A549 (cell line): ENCODE measurements at regions not wholly inside any gene's neighbourhood (a gene's known extent, or its start where the extent isn't known, plus 50 kb on each side); places are given as distances from the start of the nearest gene placed in this dataset.

ENCODE experiments used
- ATAC-seq, 2 experiments: fragments of 200-7000 bp in 1 of 2; fragments of >200 bp in 1 of 2; cut with Nextera tagmentation in 1 of 2; cut with Tn5 transposase in 1 of 2; 3 replicates each; pipeline versions ENCODE4 v1.8.0 to v1.9.1; 2018 to 2020; ENCODE audit warnings: mild to moderate bottlenecking in 1 of 2, moderate library complexity in 1 of 2
- CTCF ChIA-PET: fragments of 300-600 bp; sonication (Branson Sonifier 250); formaldehyde crosslinking; extraction: SDS; loops from one replicate; lab custom pipeline; 2021; ENCODE audit warnings: antibody characterized with exemption, inconsistent platforms; lab: Yijun Ruan, JAX
- POLR2A ChIA-PET: fragments of 350-600 bp; formaldehyde crosslinking; extraction: SDS; loops from one replicate; lab custom pipeline; 2021; ENCODE audit warnings: antibody characterized with exemption, inconsistent platforms; lab: Yijun Ruan, JAX
- DNase-seq, 2 experiments: peaks; one replicate each; pipeline versions ENCODE4 v3.0.0 to v3.0.0-alpha.2; 2011 to 2016; ENCODE audit warnings: low read depth in 1 of 2, low spot score in 1 of 2
- FAIRE-seq: peaks from 2 replicates; lab custom pipeline; 2011; peaks lifted over from hg19 to GRCh38; lab: Jason Lieb, UNC
- H3K27ac ChIP-seq, 2 experiments: fragments of >200 bp; sonication (Bioruptor Twin); formaldehyde crosslinking; 3 replicates each; pipeline ENCODE4 v1.5.1; 2016 to 2017
- H3K4me1 ChIP-seq: fragments of >200 bp; sonication (Bioruptor Twin); formaldehyde crosslinking; 3 replicates; pipeline ENCODE4 v1.6.1; 2016
- H3K4me2 ChIP-seq: fragments of >200 bp; sonication (Bioruptor Twin); formaldehyde crosslinking; 3 replicates; pipeline ENCODE4 v1.6.1; 2016
- H3K4me3 ChIP-seq: fragments of >200 bp; sonication (Bioruptor Twin); formaldehyde crosslinking; 3 replicates; pipeline ENCODE4 v1.5.1; 2016
- H3K9me3 ChIP-seq: fragments of >200 bp; sonication (Bioruptor Twin); formaldehyde crosslinking; 3 replicates; pipeline ENCODE4 v1.6.1; 2016
- ATOH8 ChIP-seq: fragments of 250-450 bp; sonication (Bioruptor Pico); IDR thresholded peaks from 2 replicates; pipeline ENCODE4 v1.5.0; 2020; ENCODE audit warnings: low read depth, mild to moderate bottlenecking, moderate library complexity
- BHLHE40 ChIP-seq: IDR thresholded peaks from 2 replicates; pipeline ENCODE4 v1.6.1; 2012; ENCODE audit warnings: low read depth, low read length, inconsistent platforms
- CHD2 ChIP-seq: fragments of 150-350 bp; IDR thresholded peaks from 2 replicates; pipeline ENCODE4 v1.6.1; 2014; ENCODE audit warnings: low read length; ENCODE audit not compliant: partially characterized antibody
- E2F6 ChIP-seq: IDR thresholded peaks from 2 replicates; pipeline ENCODE4 v1.6.1; 2012; ENCODE audit warnings: low read depth, borderline replicate concordance
- ELK1 ChIP-seq: fragments of 150-350 bp; IDR thresholded peaks from 2 replicates; pipeline ENCODE4 v1.6.1; 2014; ENCODE audit warnings: low read depth, mild to moderate bottlenecking, low read length
- FOSB ChIP-seq: fragments of 250-450 bp; sonication (Bioruptor Pico); IDR thresholded peaks from 2 replicates; pipeline ENCODE4 v1.5.0; 2020; ENCODE audit warnings: mild to moderate bottlenecking, moderate library complexity
- FOXS1 ChIP-seq: fragments of 250-450 bp; sonication (Bioruptor Pico); IDR thresholded peaks from 2 replicates; pipeline ENCODE4 v1.5.0; 2020; ENCODE audit warnings: mild to moderate bottlenecking, moderate library complexity
- GATA3 ChIP-seq: IDR thresholded peaks from 2 replicates; pipeline ENCODE4 v1.6.1; 2012; ENCODE audit warnings: borderline replicate concordance
- HOXA7 ChIP-seq: fragments of 250-450 bp; sonication (Bioruptor Pico); IDR thresholded peaks from 2 replicates; pipeline ENCODE4 v1.5.0; 2020; ENCODE audit warnings: mild to moderate bottlenecking, moderate library complexity
- HOXB13 ChIP-seq: fragments of 250-450 bp; sonication (Bioruptor Pico); IDR thresholded peaks from 2 replicates; pipeline ENCODE4 v1.5.0; 2020; ENCODE audit warnings: low read depth, mild to moderate bottlenecking, moderate library complexity
- HOXB5 ChIP-seq: fragments of 250-450 bp; sonication (Bioruptor Pico); IDR thresholded peaks from 2 replicates; pipeline ENCODE4 v1.5.0; 2020; ENCODE audit warnings: mild to moderate bottlenecking, moderate library complexity
- JUNB ChIP-seq: fragments of >200 bp; sonication (Bioruptor Twin); formaldehyde crosslinking; IDR thresholded peaks from 2 replicates; pipeline ENCODE4 v1.6.1; 2016
- MAZ ChIP-seq: fragments of 150-350 bp; IDR thresholded peaks from 2 replicates; pipeline ENCODE4 v1.6.1; 2014; ENCODE audit warnings: antibody characterized with exemption, low read depth, low read length, borderline replicate concordance
- MYC ChIP-seq: IDR thresholded peaks from 2 replicates; pipeline ENCODE4 v1.6.1; 2012; ENCODE audit warnings: mild to moderate bottlenecking, inconsistent platforms, low read length, improper control_type of control experiment, borderline replicate concordance
- NR3C1 ChIP-seq: fragments of >200 bp; sonication (Bioruptor Twin); formaldehyde crosslinking; IDR thresholded peaks from 3 replicates; pipeline ENCODE4 v1.6.1; 2017
- PHF8 ChIP-seq: fragments of 200-600 bp; sonication (generic); IDR thresholded peaks from 2 replicates; pipeline ENCODE4 v1.6.1; 2016; ENCODE audit warnings: low read depth, mild to moderate bottlenecking, antibody characterized with exemption, moderate library complexity, borderline replicate concordance
- REST ChIP-seq: fragments of 200-600 bp; sonication (generic); IDR thresholded peaks from 2 replicates; pipeline ENCODE4 v1.6.1; 2016; ENCODE audit warnings: antibody characterized with exemption, mild to moderate bottlenecking, moderate library complexity
- RFX5 ChIP-seq: fragments of 450-650 bp; IDR thresholded peaks from 2 replicates; pipeline ENCODE4 v1.7.1; 2014; ENCODE audit warnings: antibody characterized with exemption, mild to moderate bottlenecking, moderate library complexity
- SMC3 ChIP-seq: fragments of >200 bp; sonication (Bioruptor Twin); formaldehyde crosslinking; IDR thresholded peaks from 3 replicates; pipeline ENCODE4 v1.6.1; 2018; ENCODE audit warnings: inconsistent platforms
- SREBF2 ChIP-seq: fragments of 450-650 bp; IDR thresholded peaks from 2 replicates; pipeline ENCODE4 v1.6.1; 2014; ENCODE audit warnings: mild to moderate bottlenecking, moderate library complexity
- TFCP2L1 ChIP-seq: fragments of 250-450 bp; sonication (Bioruptor Pico); IDR thresholded peaks from 2 replicates; pipeline ENCODE4 v1.5.0; 2021; ENCODE audit warnings: mild to moderate bottlenecking
- TP53 ChIP-seq: fragments of 250-450 bp; sonication (Bioruptor Pico); IDR thresholded peaks from 2 replicates; pipeline ENCODE4 v1.5.0; 2021; ENCODE audit warnings: mild to moderate bottlenecking, moderate library complexity
- ZNF302 ChIP-seq: fragments of 250-450 bp; sonication (Bioruptor Pico); IDR thresholded peaks from 2 replicates; pipeline ENCODE4 v1.9.0; 2021; ENCODE audit warnings: inconsistent platforms, mild to moderate bottlenecking, moderate library complexity
- WGBS: methylation state at CpG from one replicate; pipeline ENCODE4 v1.1.6; 2017; ENCODE audit errors: missing lambda C conversion rate; 5-methylcytosine and 5-hydroxymethylcytosine counted together

GRCh38 chr16:63312346-63312745 is 1276.1 kb upstream of the CDH8 start:
- no peak overlapping the region for H3K27ac ChIP-seq
- ChIA-PET POLR2A (no interaction called here), CTCF (no interaction called here)
- FAIRE-seq: no peak
- H3K9me3 ChIP-seq: no peaks in the 10 kb centered on the region
- no peak for TF ChIP-seq ELK1
- WGBS: 43% methylated on average over 1 of the region's 1 CpG
- H3K4me2 ChIP-seq: no peak overlapping the region
- H3K4me1 ChIP-seq: peaks cover 5% of the 10 kb centered on the region; the same call in 1 of the 3 replicates
- DNase-seq: no peak
- no peak for ATAC-seq
- no peak overlapping the region for H3K4me3 ChIP-seq

- no peak for FAIRE-seq
- ChIA-PET POLR2A (no interaction called here), CTCF (no interaction called here)
- no peak overlapping the region for H3K4me2 ChIP-seq
- ATAC-seq: no peak
- DNase-seq: no peak
- WGBS: 12% methylated on average over 3 of the region's 3 CpGs
- no peak overlapping the region for H3K4me3 ChIP-seq
- H3K27ac ChIP-seq: no peak overlapping the region
- H3K9me3 ChIP-seq: no peaks in the 10 kb centered on the region
- peaks cover 5% of the 10 kb centered on the region; the same call in 1 of the 3 replicates for H3K4me1 ChIP-seq
- no peak for TF ChIP-seq JUNB
- TF ChIP-seq NR3C1: no peak
- TF ChIP-seq TFCP2L1 (CRISPR knock-in tag): no peak
- TF ChIP-seq FOXS1 (CRISPR knock-in tag): no peak
Measured at GRCh38 chr16:63311313-63311712, 1275.1 kb upstream of the CDH8 start.

- WGBS: 22% methylated on average over 2 of the region's 2 CpGs
- Histone ChIP-seq H3K4me2 (no peak overlapping the region), H3K4me1 (no peaks in the 10 kb centered on the region), H3K4me3 (no peak overlapping the region), H3K27ac (no peak overlapping the region), H3K9me3 (no peaks in the 10 kb centered on the region; the same call in 2 of the 3 replicates)
- TF ChIP-seq SMC3: no peak
- TF ChIP-seq SREBF2: no peak
- no peak for TF ChIP-seq ATOH8 (CRISPR knock-in tag)
- no peak for TF ChIP-seq E2F6
- no peak for TF ChIP-seq HOXB5 (CRISPR knock-in tag)
- TF ChIP-seq MYC: no peak
- TF ChIP-seq RFX5: no peak
- TF ChIP-seq PHF8: no peak
- no peak for TF ChIP-seq HOXA7
- TF ChIP-seq TP53 (CRISPR knock-in tag): no peak
- TF ChIP-seq REST: no peak
- no peak for TF ChIP-seq BHLHE40
- no peak for TF ChIP-seq NR3C1
- no peak for TF ChIP-seq FOSB
- TF ChIP-seq HOXB13 (CRISPR knock-in tag): no peak
- no peak for TF ChIP-seq MAZ
- no peak for TF ChIP-seq ZNF302
- no peak for TF ChIP-seq GATA3
- TF ChIP-seq CHD2: no peak
- TF ChIP-seq JUNB: no peak
- ChIA-PET CTCF (no interaction called here), POLR2A (no interaction called here)
- FAIRE-seq: no peak
- no peak for ATAC-seq
- no peak for DNase-seq
Measured at GRCh38 chr16:63302811-63303210, 1266.6 kb upstream of the CDH8 start.
